ENCODE measurements at regions not wholly inside any gene's neighbourhood (a gene's known extent, or its start where the extent isn't known, plus 50 kb on each side); places are given as distances from the start of the nearest gene placed in this dataset.

DNA sequence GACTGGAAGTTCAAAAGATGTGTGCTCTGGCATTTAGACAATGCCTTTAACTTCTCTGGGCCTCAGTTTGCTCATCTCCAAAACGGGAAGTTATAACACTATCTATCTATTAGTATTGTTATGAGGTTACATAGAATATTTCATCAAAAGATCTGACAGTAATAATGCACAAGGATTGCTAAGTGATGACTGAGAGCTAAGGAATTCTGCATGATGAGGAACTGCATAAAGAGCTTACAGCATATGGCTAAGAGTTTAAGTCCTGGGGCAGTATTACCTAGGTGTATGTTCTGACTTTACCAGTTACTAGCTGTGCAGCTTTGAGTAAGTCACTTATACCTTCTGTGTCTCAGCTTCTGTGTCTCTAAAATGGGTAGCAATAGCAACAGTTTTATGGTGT is 160.1 kb upstream of the TMPO start:
- H3K9me3 ChIP-seq (replicated peaks in 1 of 2; ENCODE audit: control insufficient read depth in 1 of 2, insufficient read depth in 1 of 2, low read length in 2 of 2) = no peaks in the 10 kb centered on the region
- Mint-ChIP-seq H3K4me1 (no peaks in the 10 kb centered on the region), H3K27me3 (ENCODE audit: low read depth in 3 of 3) (peaks cover 1 to 5% (median 2%) of the 10 kb centered on the region in 3 donors), H3K9me3 (no peaks in the 10 kb centered on the region), H3K4me3 (no peak overlapping the region), H3K27ac (no peak overlapping the region), H3K36me3 (no peaks in the 10 kb centered on the region)
- H2AFZ ChIP-seq (ENCODE audit: insufficient read depth, low read depth, low read length, poor library complexity, severe bottlenecking) = no peak overlapping the region
- H3K27me3 ChIP-seq (ENCODE audit: control insufficient read depth in 2 of 2, insufficient read depth in 2 of 2, low read length in 2 of 2) = no peaks in the 10 kb centered on the region
- H3K79me2 ChIP-seq (ENCODE audit: insufficient read depth, low read length) = no peaks in the 10 kb centered on the region
- H3K4me2 ChIP-seq (replicated peaks; ENCODE audit: extremely low read depth, low read length, poor library complexity, severe bottlenecking) = no peak overlapping the region
- WGBS (ENCODE audit: insufficient coverage) = no CpG with 5 or more reads among the region's 1 CpG
- H3K27ac ChIP-seq (ENCODE audit: low read depth in 1 of 2, low read length in 2 of 2) = no peak overlapping the region
- no peak for DNase-seq
- no peak overlapping the region for H3K4me3 ChIP-seq (replicated peaks in 1 of 3; ENCODE audit: low read depth in 2 of 3, low read length in 3 of 3)
- no peak overlapping the region for H3K9ac ChIP-seq (ENCODE audit: insufficient read depth, low read length, poor library complexity, severe bottlenecking)
- intact Hi-C loops (cut with micrococcal nuclease) = no loop called here
- no peaks in the 10 kb centered on the region for H3K36me3 ChIP-seq (replicated peaks in 1 of 2; ENCODE audit: control insufficient read depth in 1 of 2, insufficient read depth in 2 of 2, low read length in 2 of 2)
- no peaks in the 10 kb centered on the region for H3K4me1 ChIP-seq (ENCODE audit: control insufficient read depth in 1 of 2, insufficient read depth in 2 of 2, low read length in 2 of 2)
- TF ChIP-seq, protein P1, sequence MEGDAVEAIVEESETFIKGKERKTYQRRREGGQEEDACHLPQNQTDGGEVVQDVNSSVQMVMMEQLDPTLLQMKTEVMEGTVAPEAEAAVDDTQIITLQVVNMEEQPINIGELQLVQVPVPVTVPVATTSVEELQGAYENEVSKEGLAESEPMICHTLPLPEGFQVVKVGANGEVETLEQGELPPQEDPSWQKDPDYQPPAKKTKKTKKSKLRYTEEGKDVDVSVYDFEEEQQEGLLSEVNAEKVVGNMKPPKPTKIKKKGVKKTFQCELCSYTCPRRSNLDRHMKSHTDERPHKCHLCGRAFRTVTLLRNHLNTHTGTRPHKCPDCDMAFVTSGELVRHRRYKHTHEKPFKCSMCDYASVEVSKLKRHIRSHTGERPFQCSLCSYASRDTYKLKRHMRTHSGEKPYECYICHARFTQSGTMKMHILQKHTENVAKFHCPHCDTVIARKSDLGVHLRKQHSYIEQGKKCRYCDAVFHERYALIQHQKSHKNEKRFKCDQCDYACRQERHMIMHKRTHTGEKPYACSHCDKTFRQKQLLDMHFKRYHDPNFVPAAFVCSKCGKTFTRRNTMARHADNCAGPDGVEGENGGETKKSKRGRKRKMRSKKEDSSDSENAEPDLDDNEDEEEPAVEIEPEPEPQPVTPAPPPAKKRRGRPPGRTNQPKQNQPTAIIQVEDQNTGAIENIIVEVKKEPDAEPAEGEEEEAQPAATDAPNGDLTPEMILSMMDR (IDR thresholded peaks at IDR 0.05) = no peak
- no peaks in the 10 kb centered on the region for H4K20me1 ChIP-seq (ENCODE audit: insufficient read depth, low read length)

DNA sequence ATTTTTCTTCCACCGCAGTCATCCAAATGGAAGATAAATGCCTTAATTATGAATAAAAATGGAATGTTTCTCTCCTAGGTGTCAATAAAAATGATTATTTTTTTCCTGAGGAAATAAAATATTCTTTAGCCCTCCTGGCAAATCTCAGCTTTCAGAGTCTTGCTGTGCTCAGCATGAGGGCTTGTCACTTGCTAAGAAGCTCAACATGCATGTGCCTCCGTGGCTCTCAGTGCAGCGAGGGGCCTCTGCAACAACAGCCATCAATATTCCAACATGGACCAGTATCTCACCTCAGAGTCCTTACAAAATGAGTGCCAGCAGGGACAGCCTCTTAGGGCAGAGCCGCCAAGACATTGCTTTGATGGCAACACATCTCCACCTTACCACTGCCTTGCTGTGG is 159.5 kb upstream of the TMPO start:
- 63% methylated on average over 1 of the region's 4 CpGs for WGBS (ENCODE audit: insufficient coverage)

More for the DNA sequence above, 159.5 kb upstream of the TMPO start:
- no peak for DNase-seq
- Histone ChIP-seq H3K4me3 (replicated peaks in 1 of 3; ENCODE audit: low read depth in 2 of 3, low read length in 3 of 3) (no peak overlapping the region), H3K36me3 (replicated peaks in 1 of 2; ENCODE audit: control insufficient read depth in 1 of 2, insufficient read depth in 2 of 2, low read length in 2 of 2) (no peaks in the 10 kb centered on the region), H3K9ac (ENCODE audit: insufficient read depth, low read length, poor library complexity, severe bottlenecking) (no peak overlapping the region), H3K27ac (ENCODE audit: low read depth in 1 of 2, low read length in 2 of 2) (no peak overlapping the region), H3K27me3 (ENCODE audit: control insufficient read depth in 2 of 2, insufficient read depth in 2 of 2, low read length in 2 of 2) (no peaks in the 10 kb centered on the region), H3K9me3 (replicated peaks in 1 of 2; ENCODE audit: control insufficient read depth in 1 of 2, insufficient read depth in 1 of 2, low read length in 2 of 2) (no peaks in the 10 kb centered on the region), H2AFZ (ENCODE audit: insufficient read depth, low read depth, low read length, poor library complexity, severe bottlenecking) (no peak overlapping the region), H3K4me2 (replicated peaks; ENCODE audit: extremely low read depth, low read length, poor library complexity, severe bottlenecking) (no peak overlapping the region), H4K20me1 (ENCODE audit: insufficient read depth, low read length) (no peaks in the 10 kb centered on the region), H3K4me1 (ENCODE audit: control insufficient read depth in 1 of 2, insufficient read depth in 2 of 2, low read length in 2 of 2) (no peaks in the 10 kb centered on the region), H3K79me2 (ENCODE audit: insufficient read depth, low read length) (no peaks in the 10 kb centered on the region)
- no peaks in the 10 kb centered on the region for H3K9me3 Mint-ChIP-seq
- H3K4me3 Mint-ChIP-seq = no peak overlapping the region
- H3K36me3 Mint-ChIP-seq = no peaks in the 10 kb centered on the region
- H3K27ac Mint-ChIP-seq = no peak overlapping the region
- TF ChIP-seq, protein P1 (IDR thresholded peaks at IDR 0.05) = no peak
- no peaks in the 10 kb centered on the region for H3K4me1 Mint-ChIP-seq
- intact Hi-C loops (cut with micrococcal nuclease) = no loop called here
- H3K27me3 Mint-ChIP-seq (ENCODE audit: low read depth in 3 of 3) = peaks cover 1 to 3% (median 2%) of the 10 kb centered on the region in 3 donors
